NCI-H524 treated with DMSO at 0.1 percent for 48 hours (cell line): ENCODE measurements at regions not wholly inside any gene's neighbourhood (a gene's known extent, or its start where the extent isn't known, plus 50 kb on each side); places are given as distances from the start of the nearest gene placed in this dataset.
"Not testable (repeated sequence)": the region's sequence is repeated elsewhere in the genome, so short reads cannot be mapped to it uniquely, and the experiment has no call there.

Experiments used
- DNase-seq: peaks from one replicate; lab custom pipeline; 2025; lab: John Stamatoyannopoulos, UW

DNA sequence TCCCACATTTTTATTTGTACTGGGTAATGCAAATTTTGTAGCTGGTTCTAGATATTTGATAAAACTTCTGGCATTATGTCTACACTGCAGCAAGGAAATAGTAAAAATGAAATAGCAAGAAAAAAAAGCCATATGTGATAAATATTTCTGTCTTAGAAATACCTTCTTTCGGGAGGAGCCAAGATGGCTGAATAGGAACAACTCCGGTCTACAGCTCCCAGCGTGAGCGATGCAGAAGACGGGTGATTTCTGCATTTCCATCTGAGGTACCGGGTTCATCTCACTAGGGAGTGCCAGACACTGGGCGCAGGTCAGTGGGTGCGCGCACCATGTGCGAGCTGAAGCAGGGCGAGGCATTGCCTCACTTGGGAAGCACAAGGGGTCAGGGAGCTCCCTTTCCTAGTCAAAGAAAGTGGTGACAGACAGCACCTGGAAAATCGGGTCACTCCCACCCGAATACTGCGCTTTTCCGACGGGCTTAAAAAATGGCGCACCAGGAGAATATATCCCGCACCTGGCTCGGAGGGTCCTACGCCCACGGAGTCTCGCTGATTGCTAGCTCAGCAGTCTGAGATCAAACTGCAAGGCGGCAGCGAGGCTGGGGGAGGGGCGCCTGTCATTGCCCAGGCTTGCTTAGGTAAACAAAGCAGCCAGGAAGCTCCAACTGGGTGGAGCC, 461.4 kb downstream of the ZWINT start:
- DNase-seq = not testable (repeated sequence)

DNA sequence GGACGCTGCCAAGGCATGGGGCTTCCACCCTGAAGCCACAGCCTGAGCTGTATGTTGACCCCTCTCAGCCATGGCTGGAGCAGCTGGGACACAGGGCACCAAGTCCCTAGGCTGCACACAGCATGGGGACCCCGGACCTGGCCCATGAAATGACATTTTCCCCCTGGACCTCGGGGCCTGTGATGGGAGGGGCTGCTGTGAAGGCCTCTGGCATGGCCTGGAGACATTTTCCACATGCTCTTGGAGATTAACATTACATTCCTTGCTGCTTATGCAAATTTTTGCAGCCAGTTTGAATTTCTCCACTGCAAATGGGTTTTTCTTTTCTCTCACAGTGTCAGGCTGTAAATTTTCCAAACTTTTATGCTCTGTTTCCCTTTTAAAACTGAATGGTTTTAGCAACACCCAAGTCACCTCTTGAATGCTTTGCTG, 463.6 kb downstream of the ZWINT start:
- DNase-seq = no peak

DNA sequence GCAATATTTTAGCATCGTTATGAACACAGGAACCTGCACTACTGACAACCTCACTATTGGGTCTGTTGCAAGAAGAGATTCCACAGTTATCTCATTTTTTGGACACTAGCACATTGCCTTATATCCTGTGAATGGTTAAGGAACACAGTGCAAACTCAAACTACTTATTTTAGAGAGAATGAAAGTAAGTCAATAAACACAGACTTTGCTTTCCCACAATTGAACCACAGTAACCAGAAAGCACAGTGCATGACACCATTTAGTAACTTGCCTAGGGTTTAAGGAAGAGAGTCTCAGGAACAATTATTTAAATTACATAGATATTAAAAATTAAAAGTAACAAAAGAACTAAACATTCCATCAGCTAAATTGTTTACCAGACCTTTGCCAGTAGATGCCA, 468.8 kb downstream of the ZWINT start:
- DNase-seq = no peak

DNA sequence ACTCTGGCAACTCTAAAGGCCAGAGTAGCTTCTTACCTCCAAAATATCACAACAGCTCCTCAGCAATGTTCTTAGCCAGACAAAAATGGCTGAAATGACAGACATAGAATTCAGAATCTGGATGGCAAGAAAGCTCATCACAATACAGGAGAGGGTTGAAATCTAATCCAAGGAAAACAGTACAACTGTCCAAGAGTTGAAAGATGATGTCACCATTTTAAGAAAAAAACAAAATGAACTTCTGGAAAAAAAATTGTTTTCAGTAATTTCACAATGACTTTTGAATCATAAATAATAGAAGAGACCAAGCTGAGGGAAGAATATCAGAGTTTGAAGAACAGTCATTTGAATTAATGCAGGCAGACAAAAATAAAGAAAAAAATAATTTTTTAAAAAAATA, 479.5 kb downstream of the ZWINT start:
- DNase-seq = no peak

DNA sequence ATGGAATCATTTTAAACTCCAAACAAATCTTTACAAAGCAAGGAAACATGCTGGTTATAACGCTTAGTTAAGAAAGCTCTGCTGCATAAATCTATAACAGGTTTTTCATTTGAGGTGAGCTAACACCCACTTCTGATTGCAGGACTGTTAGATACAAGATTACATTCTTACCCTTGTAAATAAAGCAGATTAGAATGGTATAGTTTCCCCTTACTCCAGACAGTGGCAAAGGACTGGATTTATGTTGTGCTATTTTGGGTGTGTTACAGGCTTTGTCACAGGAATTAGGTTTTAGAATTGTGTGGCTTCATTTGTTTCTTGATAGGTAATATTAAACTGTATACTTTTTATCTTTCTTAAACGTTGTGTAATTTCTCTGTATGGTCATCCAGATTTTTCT, 487.6 kb downstream of the ZWINT start:
- no peak for DNase-seq

DNA sequence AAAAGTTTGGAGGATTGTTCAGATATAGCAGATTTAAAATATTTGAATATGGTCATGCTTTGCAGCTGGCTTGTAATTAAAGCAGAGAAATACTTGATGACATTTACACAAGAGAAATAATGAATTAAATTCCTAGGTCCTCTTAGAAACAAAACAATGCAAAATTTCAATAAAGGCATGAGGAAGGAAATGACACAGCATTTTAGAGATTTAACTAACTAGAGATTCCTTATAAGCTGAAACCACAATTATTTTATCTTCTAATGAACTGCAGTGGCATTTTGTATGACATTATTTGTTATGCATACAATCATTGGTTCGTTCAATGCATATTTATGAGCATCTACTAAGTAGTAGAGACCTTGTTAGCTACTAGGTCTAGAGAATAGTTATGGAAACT, 490.9 kb downstream of the ZWINT start:
- DNase-seq = no peak

DNA sequence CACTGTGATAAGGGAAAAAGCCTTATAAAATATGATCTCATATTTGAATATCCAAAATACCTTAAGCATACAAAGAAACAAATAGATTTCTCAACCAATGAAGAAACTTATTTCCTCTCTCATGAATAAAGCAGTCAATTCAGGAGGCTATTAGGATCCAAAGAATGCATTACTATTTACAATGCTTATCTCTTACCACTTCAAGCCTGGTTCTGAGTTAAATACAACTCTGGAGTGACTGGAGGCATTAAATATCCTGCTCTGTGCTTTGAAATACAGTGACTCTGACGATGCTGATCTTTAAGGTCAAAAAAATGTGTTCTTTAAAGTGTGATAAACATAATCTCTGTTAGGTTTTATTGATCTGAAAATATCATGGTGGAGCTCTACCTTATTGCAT, 493.2 kb downstream of the ZWINT start:
- DNase-seq = no peak

DNA sequence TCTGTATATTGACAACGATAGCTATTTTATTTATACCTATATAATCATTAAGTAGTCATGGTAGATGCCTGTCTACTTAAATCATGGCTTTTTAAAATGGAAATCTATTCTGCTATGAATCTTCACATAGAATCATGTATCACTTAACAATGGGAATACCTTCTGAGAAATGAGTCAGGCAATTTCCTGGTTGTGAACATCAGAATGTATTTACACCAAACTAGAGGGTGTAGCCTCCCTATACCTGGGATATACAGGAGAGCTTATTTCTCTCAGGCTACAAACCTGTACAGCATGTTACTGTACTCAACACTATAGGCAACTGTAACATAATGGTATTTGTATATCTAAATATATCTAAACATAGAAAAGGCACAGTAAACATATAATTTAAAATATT, 502.3 kb downstream of the ZWINT start:
- DNase-seq = no peak

DNA sequence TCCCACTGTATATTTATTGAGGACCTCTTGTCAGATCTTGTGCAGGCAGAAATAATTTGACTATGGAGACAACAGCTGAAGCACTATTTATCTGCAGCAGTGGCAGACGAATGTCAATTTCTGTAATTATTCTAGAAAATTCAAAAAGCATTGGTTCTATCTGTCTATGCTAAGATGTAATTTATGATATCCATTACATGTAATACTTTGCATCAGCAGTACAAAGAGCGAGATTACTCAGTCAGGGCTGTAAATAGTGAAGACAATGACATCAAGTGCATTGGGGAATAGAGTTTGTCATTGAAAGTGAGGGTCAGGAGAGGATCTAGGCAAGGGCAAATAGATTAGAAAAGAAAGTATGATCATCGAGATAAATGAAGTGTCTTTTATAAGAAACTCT, 508.2 kb downstream of the ZWINT start:
- DNase-seq = no peak

DNA sequence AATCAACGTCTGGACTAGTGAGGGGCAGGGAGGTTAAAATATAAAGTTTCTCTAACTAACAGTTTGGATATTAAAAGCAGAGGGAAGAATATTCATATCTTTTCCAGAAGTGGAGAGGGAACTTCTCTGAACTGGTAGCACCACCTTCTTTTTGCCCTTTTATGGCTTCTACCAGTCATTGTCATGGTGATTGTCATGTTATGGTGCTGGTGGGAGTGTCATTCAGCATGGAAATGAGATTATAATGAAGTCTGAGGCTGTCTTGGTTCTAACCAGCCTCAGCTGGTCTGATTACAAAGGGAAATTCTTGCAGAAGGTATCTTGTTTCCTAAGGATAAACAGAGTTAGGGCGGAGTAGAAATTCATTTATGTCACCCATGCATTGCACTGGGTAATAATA, 523.8 kb downstream of the ZWINT start:
- DNase-seq = no peak

DNA sequence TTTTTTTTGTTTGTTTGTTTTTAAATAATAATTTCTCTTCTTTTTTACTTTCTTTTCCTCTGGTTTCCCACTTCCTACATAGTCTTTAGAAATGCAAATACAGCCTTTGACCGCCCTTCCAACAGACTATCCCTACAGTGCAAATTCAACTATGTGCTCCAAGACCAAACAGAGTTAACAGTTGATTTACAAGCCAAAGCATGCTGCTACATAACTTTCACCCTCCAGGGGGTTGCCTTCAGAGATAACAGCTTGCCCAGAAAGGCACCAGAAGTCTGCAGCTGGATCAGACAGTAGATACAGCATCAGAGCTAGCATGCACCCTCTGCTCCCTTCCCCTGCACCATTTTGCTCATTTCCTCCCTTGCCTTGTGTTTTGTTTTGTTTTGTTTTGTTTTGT, 539.0 kb downstream of the ZWINT start:
- no peak for DNase-seq

DNA sequence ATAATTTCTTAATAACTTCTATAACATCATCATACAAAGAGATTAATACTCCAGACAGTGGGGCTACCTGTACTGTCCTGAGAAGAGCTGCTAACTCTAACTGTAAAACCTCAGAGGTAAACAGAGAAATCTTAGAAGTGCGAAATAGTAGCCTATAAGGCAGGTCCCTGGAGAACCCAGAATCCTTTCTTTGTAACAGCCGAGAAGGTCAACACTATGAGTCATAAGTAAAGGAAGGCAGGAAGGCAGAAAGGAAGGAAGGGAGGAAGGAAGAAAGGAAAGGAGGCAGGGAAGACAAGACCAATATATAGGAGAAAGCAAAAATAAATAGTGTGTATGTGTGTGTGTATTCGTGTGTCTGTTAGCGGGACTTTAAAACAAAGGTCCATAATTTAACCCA, 540.6 kb downstream of the ZWINT start:
- no peak for DNase-seq

DNA sequence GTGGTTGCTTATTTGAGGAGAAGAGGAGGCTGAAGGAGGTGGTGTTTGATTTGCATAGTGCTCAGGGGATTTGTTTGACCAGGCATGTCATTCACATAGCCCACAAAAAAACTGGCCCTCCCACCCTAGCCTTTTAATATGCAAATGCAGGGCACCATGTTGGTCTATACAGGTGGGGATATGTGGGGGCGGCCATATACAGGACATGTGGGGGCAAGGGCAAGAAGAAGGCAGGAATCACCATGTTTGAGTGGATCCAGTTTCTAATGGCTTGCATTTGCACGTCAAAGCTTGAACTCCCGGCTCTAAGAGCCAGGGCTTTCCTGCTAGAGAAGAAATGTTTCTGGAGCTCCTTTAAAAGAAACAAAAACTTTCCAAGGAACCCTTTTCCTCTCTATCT, 541.0 kb downstream of the ZWINT start:
- DNase-seq = no peak

DNA sequence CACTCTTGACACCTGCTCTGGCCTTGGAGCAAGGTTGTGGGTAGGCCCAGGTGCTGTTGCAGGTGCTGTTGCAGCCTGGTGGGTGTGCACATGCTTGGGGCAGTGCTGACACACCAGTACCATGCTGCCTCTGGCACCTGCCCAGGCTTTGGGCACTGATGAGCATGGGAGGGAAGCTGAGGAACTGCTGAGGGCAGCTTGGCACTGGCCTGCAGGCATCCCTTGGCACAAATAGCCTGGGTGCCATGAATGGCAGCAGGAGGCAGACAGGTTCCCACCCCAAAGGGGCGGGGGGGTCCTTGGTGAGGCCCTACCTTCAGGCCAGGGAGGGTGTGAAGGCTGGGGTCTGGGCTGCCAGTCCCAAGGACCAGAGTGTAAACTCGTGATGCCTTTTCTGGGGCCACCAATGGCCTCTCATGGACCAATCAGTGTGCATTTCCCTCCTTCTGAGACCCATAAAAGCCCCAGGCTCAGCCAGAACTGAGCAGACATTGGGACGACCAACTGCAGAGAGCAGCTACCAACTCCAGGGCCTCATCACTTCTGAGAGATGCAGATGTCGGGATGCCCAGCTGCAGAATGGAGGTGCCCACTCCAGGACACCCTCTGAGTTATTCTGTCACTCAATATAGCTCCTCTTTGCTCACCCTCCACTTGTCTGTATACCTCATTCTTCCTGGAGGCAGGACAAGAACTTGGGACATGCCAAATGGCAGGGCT, 547.4 kb downstream of the ZWINT start:
- DNase-seq = no peak

DNA sequence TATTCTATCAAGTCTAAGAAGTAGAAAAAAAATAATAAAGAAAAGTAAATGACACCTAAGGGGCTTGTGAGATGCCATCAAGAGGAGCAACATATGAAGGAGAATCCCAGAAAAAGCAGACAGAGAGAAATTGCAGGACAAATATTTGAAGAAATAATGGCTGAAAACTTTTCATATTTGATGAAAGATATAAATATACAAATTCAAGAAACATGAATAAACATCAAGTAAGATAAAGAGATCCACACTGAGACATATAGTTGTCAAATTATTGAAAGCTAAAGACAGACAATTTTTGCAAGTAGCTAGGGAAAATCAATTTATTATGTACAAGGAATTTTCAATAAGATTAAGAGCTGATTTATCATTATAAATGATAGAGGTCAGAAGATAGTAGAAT, 558.0 kb downstream of the ZWINT start:
- DNase-seq = no peak

DNA sequence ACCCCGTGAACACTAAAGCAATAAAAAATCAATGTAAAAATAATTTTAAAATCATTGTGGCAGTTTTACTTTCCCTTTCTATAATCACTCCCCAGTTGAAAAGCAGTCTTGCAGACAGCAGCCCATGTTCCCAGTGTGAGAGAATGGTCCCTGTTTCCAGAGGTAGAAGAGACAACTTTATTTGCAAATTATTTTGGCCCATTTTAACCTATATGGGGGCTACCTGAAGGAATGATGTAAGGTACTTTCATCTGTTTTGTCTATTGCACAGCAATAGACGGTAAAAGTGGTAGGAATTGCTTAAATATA, 559.8 kb downstream of the ZWINT start:
- no peak for DNase-seq

DNA sequence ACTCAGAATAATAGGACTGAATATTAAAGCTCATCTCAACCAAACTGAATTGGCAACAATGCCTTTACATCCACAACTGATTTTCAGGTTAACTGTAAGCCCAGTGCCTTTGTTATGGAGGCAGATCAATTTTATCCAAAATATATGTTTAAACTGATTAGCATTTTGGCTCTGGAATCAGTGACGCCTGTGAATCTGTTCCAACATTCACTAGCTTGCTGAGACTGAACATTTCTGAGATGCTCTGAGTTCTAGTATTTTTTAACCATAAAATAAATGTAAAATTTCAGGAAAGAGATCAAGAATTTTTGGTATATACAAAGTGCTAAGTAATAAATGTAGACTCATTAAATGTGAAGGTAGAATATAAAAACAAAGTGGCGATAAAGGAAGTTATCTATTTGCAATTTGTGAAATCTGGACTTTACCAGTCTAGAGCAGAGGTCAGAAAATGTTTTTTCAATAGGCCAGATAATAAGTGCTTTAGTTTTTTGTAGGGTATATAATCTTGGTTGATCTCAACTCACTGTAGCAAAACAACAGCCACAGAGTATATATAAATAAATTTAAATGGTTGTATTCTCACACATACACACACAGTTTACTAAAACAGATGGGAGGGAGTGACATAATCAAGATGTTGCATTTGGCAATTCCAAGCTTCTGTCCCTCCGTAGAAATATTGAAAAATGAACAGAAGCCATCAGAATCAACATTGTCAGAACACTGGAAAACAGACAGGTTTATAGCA, 560.3 kb downstream of the ZWINT start:
- DNase-seq = no peak

DNA sequence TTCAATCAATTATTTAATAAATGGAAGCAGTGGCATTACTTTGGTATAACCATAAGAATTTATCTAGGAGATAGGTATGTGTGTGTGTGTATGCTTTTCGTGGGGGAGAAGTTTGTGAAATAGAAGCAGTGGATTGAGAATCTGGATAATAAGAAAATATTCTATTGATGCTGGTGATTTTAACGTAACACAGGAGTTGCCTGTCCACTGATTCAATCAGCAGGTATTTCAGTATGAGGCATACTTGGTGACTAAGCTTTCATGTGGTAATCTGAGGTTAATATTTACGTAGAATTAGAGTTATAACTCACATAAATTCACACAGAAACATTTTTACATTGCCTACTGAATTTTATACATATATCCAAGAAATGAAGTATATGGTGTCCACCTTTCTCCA, 568.0 kb downstream of the ZWINT start:
- DNase-seq = no peak

DNA sequence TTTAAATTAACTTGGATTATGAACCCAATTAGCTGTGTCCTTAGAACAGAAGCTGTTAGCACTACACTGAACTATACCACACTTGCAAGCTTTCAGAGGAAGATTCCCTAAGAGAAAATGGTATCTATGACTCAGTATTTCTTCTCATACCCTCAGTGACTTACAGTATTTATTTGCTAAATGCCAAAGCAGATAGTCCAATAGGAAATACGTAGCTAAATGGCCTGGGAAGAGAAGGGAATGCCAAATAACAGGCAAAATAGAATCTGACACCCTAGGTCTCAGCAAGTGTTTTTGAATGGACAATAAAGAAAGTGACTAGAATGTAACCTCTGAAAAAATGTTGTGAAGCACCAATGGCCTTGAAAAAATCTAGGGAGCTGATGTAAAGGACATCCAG, 570.8 kb downstream of the ZWINT start:
- DNase-seq = not testable (repeated sequence)

DNA sequence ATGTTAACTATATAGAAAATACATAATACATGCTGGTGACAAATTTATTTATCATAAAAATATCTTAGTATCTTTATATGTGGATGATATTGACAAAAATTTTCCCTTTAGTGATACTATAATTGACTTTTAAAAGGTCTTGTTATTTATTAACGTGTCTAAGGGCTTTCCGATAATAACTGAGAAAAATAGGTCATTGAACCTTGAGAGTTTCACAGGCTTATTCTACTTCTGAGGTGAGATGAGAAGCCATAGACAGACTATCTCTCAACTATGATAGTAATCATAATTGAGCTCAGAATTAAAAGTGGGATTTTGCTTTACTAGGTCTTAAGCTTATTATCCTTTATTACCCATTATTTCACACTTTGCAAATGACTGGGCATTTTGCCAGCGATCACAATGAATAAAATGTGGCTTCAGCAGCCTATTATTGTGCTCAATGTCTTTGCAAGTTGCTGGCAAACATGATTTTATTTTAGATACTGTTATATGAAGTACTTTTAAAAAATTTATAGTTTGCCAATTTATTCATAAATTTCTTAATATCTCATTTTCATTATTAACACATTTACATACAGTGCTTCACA, 574.5 kb downstream of the ZWINT start:
- no peak for DNase-seq

DNA sequence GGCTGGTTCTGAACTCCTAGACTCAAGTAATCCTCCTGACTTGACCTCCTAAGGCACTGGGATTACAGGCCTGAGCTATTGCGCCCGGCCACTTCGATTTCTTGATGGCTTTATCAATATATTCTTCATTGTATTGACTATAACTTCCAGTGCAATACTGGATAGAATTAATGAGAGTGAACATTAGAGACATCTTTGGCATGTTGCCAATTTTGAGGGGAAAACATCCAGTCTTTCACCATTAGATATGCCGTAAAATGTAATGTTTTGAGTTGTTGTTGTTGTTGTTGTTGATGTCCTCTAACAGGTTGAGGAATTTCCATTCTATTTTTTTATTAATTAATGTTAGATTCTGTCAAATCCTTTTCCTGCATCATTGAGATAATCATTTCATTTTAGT, 578.9 kb downstream of the ZWINT start:
- DNase-seq = no peak

DNA sequence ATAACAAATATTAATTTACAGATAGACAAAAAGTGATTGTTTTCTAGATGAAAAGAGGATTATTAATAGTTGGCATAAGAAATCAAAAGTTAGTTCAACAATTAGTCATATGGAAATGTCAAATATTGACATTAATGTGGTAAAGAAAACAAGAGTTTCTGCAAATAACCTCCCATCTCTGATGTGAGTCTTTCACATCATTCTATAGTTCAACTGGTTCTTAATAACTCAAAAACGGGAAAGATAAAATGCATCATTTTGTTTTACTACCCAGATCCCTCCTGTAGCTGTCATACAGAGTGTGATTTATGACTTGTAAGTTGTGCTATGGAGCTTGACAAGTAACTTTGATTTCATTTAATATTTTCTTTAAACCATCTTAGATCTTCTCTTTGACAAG, 594.8 kb downstream of the ZWINT start:
- DNase-seq = no peak

DNA sequence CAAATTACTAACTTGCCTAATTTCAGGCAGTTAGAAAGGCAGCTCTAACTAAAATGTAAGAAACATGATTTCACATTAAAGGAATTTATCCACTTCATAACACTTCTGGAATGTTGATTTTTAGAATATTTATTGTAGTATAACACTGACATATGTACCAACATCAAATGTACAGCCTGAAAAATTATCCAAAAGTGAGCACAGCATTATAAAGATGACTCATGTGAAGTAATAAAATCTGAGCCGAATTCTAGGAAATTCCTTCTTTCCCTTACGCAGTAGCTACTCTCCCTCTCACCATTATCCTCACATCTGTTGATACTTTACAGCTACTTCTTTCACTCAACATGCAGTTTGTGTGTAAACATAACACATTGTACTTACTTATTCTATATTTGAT, 610.6 kb downstream of the ZWINT start:
- no peak for DNase-seq
